SKM-1 treated with dmso at 0.1 percent for 144 hours (cell line): ENCODE measurements at regions not wholly inside any gene's neighbourhood (a gene's known extent, or its start where the extent isn't known, plus 50 kb on each side); places are given as distances from the start of the nearest gene placed in this dataset.

Experiments used
- DNase-seq: peaks from one replicate; lab custom pipeline; 2025; ENCODE audit not compliant: unreplicated experiment; lab: John Stamatoyannopoulos, UW

GRCh38 chr3:45329761-45330305 is 58.5 kb upstream of the LARS2 start:
- DNase-seq, result no peak

GRCh38 chr3:45330510-45331295 is 57.7 kb upstream of the LARS2 start:
- DNase-seq, result no peak

- DNase-seq, result no peak
Observed at GRCh38 chr3:45332493-45332892, 55.9 kb upstream of the LARS2 start.

- DNase-seq, result no peak
Observed at GRCh38 chr3:45332901-45333407, 55.4 kb upstream of the LARS2 start.

- DNase-seq, result peak; percentile 14
Observed at GRCh38 chr3:45333549-45333948, 54.8 kb upstream of the LARS2 start.

GRCh38 chr3:45337839-45338470 is 50.4 kb upstream of the LARS2 start:
- DNase-seq, result no peak
